ENCODE measurements at regions not wholly inside any gene's neighbourhood (a gene's known extent, or its start where the extent isn't known, plus 50 kb on each side); places are given as distances from the start of the nearest gene placed in this dataset.

DNA sequence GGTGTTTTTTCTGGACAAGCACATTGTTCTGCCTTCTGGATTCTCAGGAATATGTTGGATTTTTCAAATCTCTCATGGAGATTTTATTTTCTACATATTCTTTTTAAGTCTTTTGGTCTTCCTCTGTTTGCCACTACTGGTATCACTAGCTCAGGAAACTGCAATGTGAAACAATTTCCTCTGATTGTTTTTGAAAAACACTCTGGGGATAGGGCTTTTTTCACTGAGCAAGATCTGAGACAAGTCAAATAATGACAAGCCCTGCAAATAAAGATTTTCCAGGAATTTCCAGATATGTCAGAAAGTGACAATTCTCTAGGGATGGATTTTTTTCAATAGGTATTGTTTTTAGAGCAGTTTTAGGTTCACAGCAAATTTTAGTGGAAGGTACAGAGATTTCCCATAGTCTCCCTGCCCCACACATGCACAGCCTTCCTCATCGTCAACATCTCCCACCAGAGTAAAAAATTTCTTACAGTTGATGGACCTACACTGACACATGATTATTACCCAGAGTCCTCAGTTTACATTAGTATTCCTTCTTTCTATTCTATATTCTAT lies 86.9 kb upstream of the TMEM161B start:
- no peak overlapping the region for H3K4me3 Mint-ChIP-seq
- H3K4me1 Mint-ChIP-seq: peaks cover 12% of the 10 kb centered on the region
- no peak overlapping the region for H3K27ac Mint-ChIP-seq
- ChIA-PET CTCF (no interaction called here), POLR2A (no interaction called here)
- TF ChIP-seq ESRRA (CRISPR knock-in tag; IDR thresholded peaks at IDR 0.05; ENCODE audit: borderline replicate concordance) (no peak), ZMAT4 (CRISPR knock-in tag; IDR thresholded peaks at IDR 0.05) (no peak), TEAD4 (CRISPR knock-in tag; IDR thresholded peaks at IDR 0.05) (no peak), SOX15 (CRISPR knock-in tag; IDR thresholded peaks at IDR 0.05) (no peak), ZNF425 (CRISPR knock-in tag; conservative IDR thresholded peaks at IDR 0.05) (no peak), JUN (CRISPR knock-in tag; IDR thresholded peaks at IDR 0.05) (no peak)
- TF ChIP-seq, protein P1, sequence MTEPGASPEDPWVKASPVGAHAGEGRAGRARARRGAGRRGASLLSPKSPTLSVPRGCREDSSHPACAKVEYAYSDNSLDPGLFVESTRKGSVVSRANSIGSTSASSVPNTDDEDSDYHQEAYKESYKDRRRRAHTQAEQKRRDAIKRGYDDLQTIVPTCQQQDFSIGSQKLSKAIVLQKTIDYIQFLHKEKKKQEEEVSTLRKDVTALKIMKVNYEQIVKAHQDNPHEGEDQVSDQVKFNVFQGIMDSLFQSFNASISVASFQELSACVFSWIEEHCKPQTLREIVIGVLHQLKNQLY (CRISPR knock-in tag; IDR thresholded peaks at IDR 0.05): no peak
- TF ChIP-seq, protein P2, sequence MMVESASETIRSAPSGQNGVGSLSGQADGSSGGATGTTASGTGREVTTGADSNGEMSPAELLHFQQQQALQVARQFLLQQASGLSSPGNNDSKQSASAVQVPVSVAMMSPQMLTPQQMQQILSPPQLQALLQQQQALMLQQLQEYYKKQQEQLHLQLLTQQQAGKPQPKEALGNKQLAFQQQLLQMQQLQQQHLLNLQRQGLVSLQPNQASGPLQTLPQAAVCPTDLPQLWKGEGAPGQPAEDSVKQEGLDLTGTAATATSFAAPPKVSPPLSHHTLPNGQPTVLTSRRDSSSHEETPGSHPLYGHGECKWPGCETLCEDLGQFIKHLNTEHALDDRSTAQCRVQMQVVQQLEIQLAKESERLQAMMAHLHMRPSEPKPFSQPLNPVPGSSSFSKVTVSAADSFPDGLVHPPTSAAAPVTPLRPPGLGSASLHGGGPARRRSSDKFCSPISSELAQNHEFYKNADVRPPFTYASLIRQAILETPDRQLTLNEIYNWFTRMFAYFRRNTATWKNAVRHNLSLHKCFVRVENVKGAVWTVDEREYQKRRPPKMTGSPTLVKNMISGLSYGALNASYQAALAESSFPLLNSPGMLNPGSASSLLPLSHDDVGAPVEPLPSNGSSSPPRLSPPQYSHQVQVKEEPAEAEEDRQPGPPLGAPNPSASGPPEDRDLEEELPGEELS (CRISPR knock-in tag; IDR thresholded peaks at IDR 0.05): no peak
- H3K9me3 Mint-ChIP-seq: peaks cover 13% of the 10 kb centered on the region; the same call in 1 of the 2 replicates
- no peaks in the 10 kb centered on the region for H3K27me3 Mint-ChIP-seq (ENCODE audit: low read depth)
- no peak for DNase-seq (ENCODE audit: low spot score)
- peaks cover 5% of the 10 kb centered on the region for H3K36me3 Mint-ChIP-seq
- ATAC-seq: no peak

- ChIA-PET CTCF (no interaction called here), POLR2A (no interaction called here)
- ATAC-seq: no peak
- Mint-ChIP-seq H3K9me3 (no peaks in the 10 kb centered on the region), H3K27me3 (ENCODE audit: low read depth) (no peaks in the 10 kb centered on the region), H3K4me1 (no peaks in the 10 kb centered on the region), H3K4me3 (no peak overlapping the region), H3K27ac (no peak overlapping the region), H3K36me3 (no peaks in the 10 kb centered on the region)
- DNase-seq (ENCODE audit: low spot score): no peak
- TF ChIP-seq, protein P3, sequence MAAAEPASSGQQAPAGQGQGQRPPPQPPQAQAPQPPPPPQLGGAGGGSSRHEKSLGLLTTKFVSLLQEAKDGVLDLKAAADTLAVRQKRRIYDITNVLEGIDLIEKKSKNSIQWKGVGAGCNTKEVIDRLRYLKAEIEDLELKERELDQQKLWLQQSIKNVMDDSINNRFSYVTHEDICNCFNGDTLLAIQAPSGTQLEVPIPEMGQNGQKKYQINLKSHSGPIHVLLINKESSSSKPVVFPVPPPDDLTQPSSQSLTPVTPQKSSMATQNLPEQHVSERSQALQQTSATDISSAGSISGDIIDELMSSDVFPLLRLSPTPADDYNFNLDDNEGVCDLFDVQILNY (CRISPR knock-in tag; IDR thresholded peaks at IDR 0.05): no peak
- no peak for TF ChIP-seq EMX1 (CRISPR knock-in tag; IDR thresholded peaks at IDR 0.05)
- no peak for TF ChIP-seq ZNF232 (CRISPR knock-in tag; IDR thresholded peaks at IDR 0.05)
- no peak for TF ChIP-seq NFYB (CRISPR knock-in tag; conservative IDR thresholded peaks at IDR 0.05; ENCODE audit: low read depth)
- TF ChIP-seq, protein P4, sequence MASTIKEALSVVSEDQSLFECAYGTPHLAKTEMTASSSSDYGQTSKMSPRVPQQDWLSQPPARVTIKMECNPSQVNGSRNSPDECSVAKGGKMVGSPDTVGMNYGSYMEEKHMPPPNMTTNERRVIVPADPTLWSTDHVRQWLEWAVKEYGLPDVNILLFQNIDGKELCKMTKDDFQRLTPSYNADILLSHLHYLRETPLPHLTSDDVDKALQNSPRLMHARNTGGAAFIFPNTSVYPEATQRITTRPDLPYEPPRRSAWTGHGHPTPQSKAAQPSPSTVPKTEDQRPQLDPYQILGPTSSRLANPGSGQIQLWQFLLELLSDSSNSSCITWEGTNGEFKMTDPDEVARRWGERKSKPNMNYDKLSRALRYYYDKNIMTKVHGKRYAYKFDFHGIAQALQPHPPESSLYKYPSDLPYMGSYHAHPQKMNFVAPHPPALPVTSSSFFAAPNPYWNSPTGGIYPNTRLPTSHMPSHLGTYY (CRISPR knock-in tag; IDR thresholded peaks at IDR 0.05): no peak
- TF ChIP-seq, protein P5, sequence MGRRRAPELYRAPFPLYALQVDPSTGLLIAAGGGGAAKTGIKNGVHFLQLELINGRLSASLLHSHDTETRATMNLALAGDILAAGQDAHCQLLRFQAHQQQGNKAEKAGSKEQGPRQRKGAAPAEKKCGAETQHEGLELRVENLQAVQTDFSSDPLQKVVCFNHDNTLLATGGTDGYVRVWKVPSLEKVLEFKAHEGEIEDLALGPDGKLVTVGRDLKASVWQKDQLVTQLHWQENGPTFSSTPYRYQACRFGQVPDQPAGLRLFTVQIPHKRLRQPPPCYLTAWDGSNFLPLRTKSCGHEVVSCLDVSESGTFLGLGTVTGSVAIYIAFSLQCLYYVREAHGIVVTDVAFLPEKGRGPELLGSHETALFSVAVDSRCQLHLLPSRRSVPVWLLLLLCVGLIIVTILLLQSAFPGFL (CRISPR knock-in tag; IDR thresholded peaks at IDR 0.05; ENCODE audit: borderline replicate concordance): no peak
- TF ChIP-seq, protein P6, sequence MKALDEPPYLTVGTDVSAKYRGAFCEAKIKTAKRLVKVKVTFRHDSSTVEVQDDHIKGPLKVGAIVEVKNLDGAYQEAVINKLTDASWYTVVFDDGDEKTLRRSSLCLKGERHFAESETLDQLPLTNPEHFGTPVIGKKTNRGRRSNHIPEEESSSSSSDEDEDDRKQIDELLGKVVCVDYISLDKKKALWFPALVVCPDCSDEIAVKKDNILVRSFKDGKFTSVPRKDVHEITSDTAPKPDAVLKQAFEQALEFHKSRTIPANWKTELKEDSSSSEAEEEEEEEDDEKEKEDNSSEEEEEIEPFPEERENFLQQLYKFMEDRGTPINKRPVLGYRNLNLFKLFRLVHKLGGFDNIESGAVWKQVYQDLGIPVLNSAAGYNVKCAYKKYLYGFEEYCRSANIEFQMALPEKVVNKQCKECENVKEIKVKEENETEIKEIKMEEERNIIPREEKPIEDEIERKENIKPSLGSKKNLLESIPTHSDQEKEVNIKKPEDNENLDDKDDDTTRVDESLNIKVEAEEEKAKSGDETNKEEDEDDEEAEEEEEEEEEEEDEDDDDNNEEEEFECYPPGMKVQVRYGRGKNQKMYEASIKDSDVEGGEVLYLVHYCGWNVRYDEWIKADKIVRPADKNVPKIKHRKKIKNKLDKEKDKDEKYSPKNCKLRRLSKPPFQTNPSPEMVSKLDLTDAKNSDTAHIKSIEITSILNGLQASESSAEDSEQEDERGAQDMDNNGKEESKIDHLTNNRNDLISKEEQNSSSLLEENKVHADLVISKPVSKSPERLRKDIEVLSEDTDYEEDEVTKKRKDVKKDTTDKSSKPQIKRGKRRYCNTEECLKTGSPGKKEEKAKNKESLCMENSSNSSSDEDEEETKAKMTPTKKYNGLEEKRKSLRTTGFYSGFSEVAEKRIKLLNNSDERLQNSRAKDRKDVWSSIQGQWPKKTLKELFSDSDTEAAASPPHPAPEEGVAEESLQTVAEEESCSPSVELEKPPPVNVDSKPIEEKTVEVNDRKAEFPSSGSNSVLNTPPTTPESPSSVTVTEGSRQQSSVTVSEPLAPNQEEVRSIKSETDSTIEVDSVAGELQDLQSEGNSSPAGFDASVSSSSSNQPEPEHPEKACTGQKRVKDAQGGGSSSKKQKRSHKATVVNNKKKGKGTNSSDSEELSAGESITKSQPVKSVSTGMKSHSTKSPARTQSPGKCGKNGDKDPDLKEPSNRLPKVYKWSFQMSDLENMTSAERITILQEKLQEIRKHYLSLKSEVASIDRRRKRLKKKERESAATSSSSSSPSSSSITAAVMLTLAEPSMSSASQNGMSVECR (CRISPR knock-in tag; IDR thresholded peaks at IDR 0.05; ENCODE audit: borderline replicate concordance): no peak
- no peak for TF ChIP-seq GTF2I (CRISPR knock-in tag; conservative IDR thresholded peaks at IDR 0.05)
- TF ChIP-seq KAT7 (CRISPR knock-in tag; IDR thresholded peaks at IDR 0.05; ENCODE audit: borderline replicate concordance): no peak
- TF ChIP-seq ZSCAN18 (CRISPR knock-in tag; IDR thresholded peaks at IDR 0.05): no peak
- TF ChIP-seq USF2 (CRISPR knock-in tag; IDR thresholded peaks at IDR 0.05): no peak
- TF ChIP-seq NFE2L1 (CRISPR knock-in tag; IDR thresholded peaks at IDR 0.05): no peak
These were observed 57.2 kb upstream of the TMEM161B start for GRCh38 chr5:88325868-88326267.
